Fibroblast of lung (primary cell): ENCODE measurements at regions not wholly inside any gene's neighbourhood (a gene's known extent, or its start where the extent isn't known, plus 50 kb on each side); places are given as distances from the start of the nearest gene placed in this dataset.

Source experiments
- DNase-seq, 2 donors: peaks; one replicate each; pipeline versions ENCODE4 v3.0.0 to v3.0.0-alpha.2; 2010; ENCODE audit warnings: low read depth in 2 of 2
- H2AFZ ChIP-seq: 2 replicates; pipeline ENCODE4 v1.5.1; 2012; ENCODE audit warnings: low read length, control low read depth, inconsistent platforms
- H3K27ac ChIP-seq: 2 replicates; pipeline ENCODE4 v1.5.1; 2011; ENCODE audit warnings: low read length, control low read depth; ENCODE audit not compliant: insufficient read depth
- H3K27me3 ChIP-seq: 2 replicates; pipeline ENCODE4 v1.5.1; 2011; ENCODE audit warnings: mild to moderate bottlenecking, low read length; ENCODE audit not compliant: control insufficient read depth, insufficient read depth
- H3K36me3 ChIP-seq: 2 replicates; pipeline ENCODE4 v1.5.1; 2011; ENCODE audit warnings: low read length; ENCODE audit not compliant: control insufficient read depth, insufficient read depth
- H3K4me1 ChIP-seq: 2 replicates; pipeline ENCODE4 v1.5.1; 2011; ENCODE audit warnings: low read length; ENCODE audit not compliant: control insufficient read depth, insufficient read depth; ENCODE audit errors: extremely low read depth
- H3K4me2 ChIP-seq: 2 replicates; pipeline ENCODE4 v1.5.1; 2011; ENCODE audit warnings: low read length, control low read depth; ENCODE audit not compliant: insufficient read depth; ENCODE audit errors: extremely low read depth
- H3K4me3 ChIP-seq, 4 experiments: fragments of 200-600 bp in 1 of 4; sonication (generic) in 1 of 4; replicated peaks in 1 of 4; 2 replicates each; pipeline ENCODE4 v1.5.1; 2011 to 2016; ENCODE audit warnings: low read length in 4 of 4, low read depth in 3 of 4, mild to moderate bottlenecking in 3 of 4, control low read depth in 2 of 4, inconsistent platforms in 1 of 4, mixed read lengths in 1 of 4; ENCODE audit not compliant: insufficient read depth in 1 of 4; ENCODE audit errors: control extremely low read depth in 1 of 4
- H3K79me2 ChIP-seq: 2 replicates; pipeline ENCODE4 v1.5.1; 2012; ENCODE audit warnings: mild to moderate bottlenecking, low read length, inconsistent platforms; ENCODE audit not compliant: control insufficient read depth, insufficient read depth
- H3K9ac ChIP-seq: 2 replicates; pipeline ENCODE4 v1.5.1; 2011; ENCODE audit warnings: mild to moderate bottlenecking, low read length, control low read depth; ENCODE audit not compliant: insufficient read depth
- H3K9me3 ChIP-seq: 2 replicates; pipeline ENCODE4 v1.5.1; 2012; ENCODE audit warnings: low read depth, low read length; ENCODE audit not compliant: control insufficient read depth, insufficient read depth
- H4K20me1 ChIP-seq: 2 replicates; pipeline ENCODE4 v1.5.1; 2011; ENCODE audit warnings: low read length; ENCODE audit not compliant: control insufficient read depth, insufficient read depth; ENCODE audit errors: extremely low read depth
- EZH2 ChIP-seq: IDR thresholded peaks from 2 replicates; pipeline ENCODE4 v1.5.1; 2012; ENCODE audit warnings: low read length, control low read depth, mild to moderate bottlenecking; ENCODE audit errors: missing control alignments
- TF ChIP-seq, protein P1 (sequence below), 2 donors: IDR thresholded peaks in 1 of 2; conservative IDR thresholded peaks in 1 of 2; 1 replicate in 1 of 2; 2 replicates in 1 of 2; pipeline ENCODE4 v1.5.1; 2011 to 2012; ENCODE audit warnings: low read length in 2 of 2, control low read depth in 1 of 2, inconsistent platforms in 1 of 2, low read depth in 1 of 2, mild to moderate bottlenecking in 1 of 2

GRCh38 chr14:80446356-80446755 lies 235.1 kb upstream of the DIO2 start:
- no peaks in the 10 kb centered on the region for H4K20me1 ChIP-seq
- H3K79me2 ChIP-seq, result no peaks in the 10 kb centered on the region
- no peaks in the 10 kb centered on the region for H3K4me1 ChIP-seq
- H3K27me3 ChIP-seq, result no peaks in the 10 kb centered on the region
- DNase-seq, result peak; percentile 17 to 54
- H3K36me3 ChIP-seq, result no peaks in the 10 kb centered on the region
- TF ChIP-seq EZH2, result no peak
- TF ChIP-seq, protein P1, sequence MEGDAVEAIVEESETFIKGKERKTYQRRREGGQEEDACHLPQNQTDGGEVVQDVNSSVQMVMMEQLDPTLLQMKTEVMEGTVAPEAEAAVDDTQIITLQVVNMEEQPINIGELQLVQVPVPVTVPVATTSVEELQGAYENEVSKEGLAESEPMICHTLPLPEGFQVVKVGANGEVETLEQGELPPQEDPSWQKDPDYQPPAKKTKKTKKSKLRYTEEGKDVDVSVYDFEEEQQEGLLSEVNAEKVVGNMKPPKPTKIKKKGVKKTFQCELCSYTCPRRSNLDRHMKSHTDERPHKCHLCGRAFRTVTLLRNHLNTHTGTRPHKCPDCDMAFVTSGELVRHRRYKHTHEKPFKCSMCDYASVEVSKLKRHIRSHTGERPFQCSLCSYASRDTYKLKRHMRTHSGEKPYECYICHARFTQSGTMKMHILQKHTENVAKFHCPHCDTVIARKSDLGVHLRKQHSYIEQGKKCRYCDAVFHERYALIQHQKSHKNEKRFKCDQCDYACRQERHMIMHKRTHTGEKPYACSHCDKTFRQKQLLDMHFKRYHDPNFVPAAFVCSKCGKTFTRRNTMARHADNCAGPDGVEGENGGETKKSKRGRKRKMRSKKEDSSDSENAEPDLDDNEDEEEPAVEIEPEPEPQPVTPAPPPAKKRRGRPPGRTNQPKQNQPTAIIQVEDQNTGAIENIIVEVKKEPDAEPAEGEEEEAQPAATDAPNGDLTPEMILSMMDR (conservative IDR thresholded peaks at IDR 0.05 in 1 of 2, IDR thresholded peaks at IDR 0.05 in 1 of 2; ENCODE audit: low read depth in 1 of 2, low read length in 2 of 2), result no peak
- peak overlapping the region; percentile 30 for H2AFZ ChIP-seq
- no peaks in the 10 kb centered on the region for H3K9me3 ChIP-seq
- no peak overlapping the region for H3K4me3 ChIP-seq
- H3K27ac ChIP-seq, result no peak overlapping the region
- H3K4me2 ChIP-seq, result peak overlapping the region; percentile 8
- no peak overlapping the region for H3K9ac ChIP-seq

DNA sequence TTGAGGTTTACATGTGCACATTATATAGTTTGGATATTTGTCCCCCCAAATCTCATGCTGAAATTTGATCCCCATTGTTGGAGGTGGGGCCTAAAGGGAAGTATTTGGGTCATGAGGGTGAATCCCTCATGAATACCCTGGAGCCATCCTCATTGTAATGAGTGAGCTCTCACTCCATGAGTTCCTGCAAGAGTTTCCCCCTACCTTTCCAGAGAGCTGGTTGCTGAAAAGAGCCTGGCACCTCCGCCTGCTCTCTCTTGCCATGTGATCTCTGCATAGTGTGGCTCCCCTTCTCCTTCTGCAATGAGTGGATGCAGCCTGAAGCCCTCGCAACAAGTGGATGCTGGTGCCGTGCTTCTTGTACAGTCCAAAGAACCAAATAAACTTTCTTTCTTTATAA lies 234.3 kb upstream of the DIO2 start:
- Histone ChIP-seq H3K9me3 (no peaks in the 10 kb centered on the region), H3K79me2 (no peaks in the 10 kb centered on the region), H3K27ac (no peak overlapping the region), H3K4me1 (no peaks in the 10 kb centered on the region), H3K4me2 (no peak overlapping the region), H3K4me3 (no peak overlapping the region), H3K27me3 (no peaks in the 10 kb centered on the region), H4K20me1 (no peaks in the 10 kb centered on the region), H3K9ac (no peak overlapping the region), H3K36me3 (no peaks in the 10 kb centered on the region), H2AFZ (no peak overlapping the region)
- no peak for DNase-seq
- TF ChIP-seq, protein P1 (conservative IDR thresholded peaks at IDR 0.05 in 1 of 2, IDR thresholded peaks at IDR 0.05 in 1 of 2; ENCODE audit: low read depth in 1 of 2, low read length in 2 of 2), result no peak
- TF ChIP-seq EZH2, result no peak

- Histone ChIP-seq H3K27ac (no peak overlapping the region), H2AFZ (no peak overlapping the region), H3K27me3 (no peaks in the 10 kb centered on the region), H3K4me2 (no peak overlapping the region), H3K36me3 (no peaks in the 10 kb centered on the region), H3K9ac (no peak overlapping the region), H4K20me1 (no peaks in the 10 kb centered on the region), H3K4me3 (no peak overlapping the region), H3K4me1 (no peaks in the 10 kb centered on the region), H3K9me3 (no peaks in the 10 kb centered on the region), H3K79me2 (no peaks in the 10 kb centered on the region)
- TF ChIP-seq EZH2, result no peak
- TF ChIP-seq, protein P1 (conservative IDR thresholded peaks at IDR 0.05 in 1 of 2, IDR thresholded peaks at IDR 0.05 in 1 of 2; ENCODE audit: low read depth in 1 of 2, low read length in 2 of 2), result no peak
- peak in 1 of 2 donors; percentile 36 for DNase-seq
These were observed 223.4 kb upstream of the DIO2 start for GRCh38 chr14:80434574-80435321.
